ENCODE measurements at regions not wholly inside any gene's neighbourhood (a gene's known extent, or its start where the extent isn't known, plus 50 kb on each side); places are given as distances from the start of the nearest gene placed in this dataset.

DNA sequence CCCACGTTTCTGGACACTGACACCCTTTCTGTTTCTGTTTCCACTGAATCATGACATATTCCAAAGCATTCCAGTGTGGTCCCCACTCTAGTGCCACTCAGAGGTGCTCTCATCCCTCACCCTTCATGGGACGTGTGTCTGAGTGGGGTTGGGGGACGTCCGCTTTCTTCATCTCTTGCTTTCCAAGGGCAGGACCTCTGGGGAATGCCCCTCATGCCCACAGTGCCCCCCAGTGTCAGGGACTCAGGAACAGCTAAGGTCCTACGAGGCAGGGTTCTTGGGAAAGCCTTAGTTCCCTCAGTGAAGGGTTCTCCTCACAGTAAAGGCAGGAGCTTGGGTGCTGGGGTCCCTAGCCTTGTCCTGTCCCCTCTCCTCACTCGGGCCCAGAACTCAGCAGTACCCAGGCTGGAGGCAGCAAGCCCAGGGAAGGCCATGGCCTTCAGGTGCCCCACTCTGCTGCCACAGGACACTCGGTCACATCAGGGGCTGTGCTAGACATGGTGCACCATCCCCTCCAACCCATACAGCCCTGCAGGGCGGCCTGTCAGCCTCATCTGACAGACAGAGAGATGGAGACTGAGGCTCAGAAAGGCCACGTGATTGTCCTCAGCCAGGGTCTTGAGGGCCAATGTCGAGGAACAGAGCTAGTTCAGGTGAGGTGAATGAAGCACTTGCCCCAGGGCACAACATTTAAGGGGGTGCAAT, 261.0 kb downstream of the TLE3 start:
- peaks cover 2% of the 10 kb centered on the region; the same call in 1 of the 2 replicates for H3K9me3 ChIP-seq (ENCODE audit: control insufficient read depth, insufficient read depth, low read length)
- in situ Hi-C loops (cut with MboI; ENCODE audit: low sequenced_read_pairs), result no loop called here
- peaks cover 3% of the 10 kb centered on the region; the same call in 1 of the 2 replicates for H3K4me1 ChIP-seq (ENCODE audit: control insufficient read depth, insufficient read depth, low read length)
- H3K4ac ChIP-seq (ENCODE audit: low read depth, low read length), result no peak overlapping the region
- no peak overlapping the region for H2BK120ac ChIP-seq (ENCODE audit: low read depth, low read length)
- no peaks in the 10 kb centered on the region for H4K20me1 ChIP-seq (ENCODE audit: insufficient read depth, low read length)
- no peak overlapping the region for H3K14ac ChIP-seq (replicated peaks; ENCODE audit: low read depth, low read length)
- CTCF ChIA-PET, result no interaction called here
- no peak for DNase-seq
- TF ChIP-seq, protein P1, sequence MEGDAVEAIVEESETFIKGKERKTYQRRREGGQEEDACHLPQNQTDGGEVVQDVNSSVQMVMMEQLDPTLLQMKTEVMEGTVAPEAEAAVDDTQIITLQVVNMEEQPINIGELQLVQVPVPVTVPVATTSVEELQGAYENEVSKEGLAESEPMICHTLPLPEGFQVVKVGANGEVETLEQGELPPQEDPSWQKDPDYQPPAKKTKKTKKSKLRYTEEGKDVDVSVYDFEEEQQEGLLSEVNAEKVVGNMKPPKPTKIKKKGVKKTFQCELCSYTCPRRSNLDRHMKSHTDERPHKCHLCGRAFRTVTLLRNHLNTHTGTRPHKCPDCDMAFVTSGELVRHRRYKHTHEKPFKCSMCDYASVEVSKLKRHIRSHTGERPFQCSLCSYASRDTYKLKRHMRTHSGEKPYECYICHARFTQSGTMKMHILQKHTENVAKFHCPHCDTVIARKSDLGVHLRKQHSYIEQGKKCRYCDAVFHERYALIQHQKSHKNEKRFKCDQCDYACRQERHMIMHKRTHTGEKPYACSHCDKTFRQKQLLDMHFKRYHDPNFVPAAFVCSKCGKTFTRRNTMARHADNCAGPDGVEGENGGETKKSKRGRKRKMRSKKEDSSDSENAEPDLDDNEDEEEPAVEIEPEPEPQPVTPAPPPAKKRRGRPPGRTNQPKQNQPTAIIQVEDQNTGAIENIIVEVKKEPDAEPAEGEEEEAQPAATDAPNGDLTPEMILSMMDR (conservative IDR thresholded peaks at IDR 0.05; ENCODE audit: low read depth, low read length), result no peak
- TF ChIP-seq RCOR1 (IDR thresholded peaks at IDR 0.05; ENCODE audit: insufficient replicate concordance, low read length) (no peak), CHD1 (IDR thresholded peaks at IDR 0.05; ENCODE audit: low read depth, low read length) (no peak), RFX5 (IDR thresholded peaks at IDR 0.05; ENCODE audit: low read depth, low read length) (no peak), FOS (IDR thresholded peaks at IDR 0.05; ENCODE audit: low read depth, low read length) (no peak), MAZ (IDR thresholded peaks at IDR 0.05; ENCODE audit: borderline replicate concordance, low read depth, low read length) (no peak), CEBPB (IDR thresholded peaks at IDR 0.05; ENCODE audit: low read depth, low read length) (no peak), MAFK (IDR thresholded peaks at IDR 0.05; ENCODE audit: low read depth, low read length) (no peak), POLR2A (IDR thresholded peaks at IDR 0.05; ENCODE audit: low read depth, low read length) (no peak), MXI1 (IDR thresholded peaks at IDR 0.05; ENCODE audit: borderline replicate concordance, low read depth, low read length) (no peak), NFE2L2 (IDR thresholded peaks at IDR 0.05; ENCODE audit: low read depth, low read length) (no peak), SMC3 (IDR thresholded peaks at IDR 0.05; ENCODE audit: low read depth, low read length) (no peak)
- TF ChIP-seq, protein P2, sequence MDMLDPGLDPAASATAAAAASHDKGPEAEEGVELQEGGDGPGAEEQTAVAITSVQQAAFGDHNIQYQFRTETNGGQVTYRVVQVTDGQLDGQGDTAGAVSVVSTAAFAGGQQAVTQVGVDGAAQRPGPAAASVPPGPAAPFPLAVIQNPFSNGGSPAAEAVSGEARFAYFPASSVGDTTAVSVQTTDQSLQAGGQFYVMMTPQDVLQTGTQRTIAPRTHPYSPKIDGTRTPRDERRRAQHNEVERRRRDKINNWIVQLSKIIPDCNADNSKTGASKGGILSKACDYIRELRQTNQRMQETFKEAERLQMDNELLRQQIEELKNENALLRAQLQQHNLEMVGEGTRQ (IDR thresholded peaks at IDR 0.05; ENCODE audit: low read depth, low read length), result no peak
- TF ChIP-seq, protein P3, sequence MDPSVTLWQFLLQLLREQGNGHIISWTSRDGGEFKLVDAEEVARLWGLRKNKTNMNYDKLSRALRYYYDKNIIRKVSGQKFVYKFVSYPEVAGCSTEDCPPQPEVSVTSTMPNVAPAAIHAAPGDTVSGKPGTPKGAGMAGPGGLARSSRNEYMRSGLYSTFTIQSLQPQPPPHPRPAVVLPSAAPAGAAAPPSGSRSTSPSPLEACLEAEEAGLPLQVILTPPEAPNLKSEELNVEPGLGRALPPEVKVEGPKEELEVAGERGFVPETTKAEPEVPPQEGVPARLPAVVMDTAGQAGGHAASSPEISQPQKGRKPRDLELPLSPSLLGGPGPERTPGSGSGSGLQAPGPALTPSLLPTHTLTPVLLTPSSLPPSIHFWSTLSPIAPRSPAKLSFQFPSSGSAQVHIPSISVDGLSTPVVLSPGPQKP (IDR thresholded peaks at IDR 0.05; ENCODE audit: borderline replicate concordance, low read depth, low read length), result no peak
- no peak for ATAC-seq (ENCODE audit: low read depth)
- no peak overlapping the region for H3K56ac ChIP-seq (ENCODE audit: extremely low read depth, insufficient read depth, low read length)
- no peak overlapping the region for H3K4me3 ChIP-seq (ENCODE audit: insufficient read depth, low read depth, low read length)
- H2BK5ac ChIP-seq (ENCODE audit: low read depth, low read length, poor library complexity, severe bottlenecking), result no peak overlapping the region
- no peak overlapping the region for H4K8ac ChIP-seq (ENCODE audit: low read depth in 2 of 2, low read length in 2 of 2)
- intact Hi-C loops (cut with micrococcal nuclease), result no loop called here
- H3K27ac ChIP-seq (ENCODE audit: insufficient read depth, low read length), result no peak overlapping the region
- H3K9ac ChIP-seq (ENCODE audit: low read depth, low read length), result no peak overlapping the region
- H3K18ac ChIP-seq (ENCODE audit: low read depth, low read length), result no peak overlapping the region
- H2AK9ac ChIP-seq (replicated peaks; ENCODE audit: low read depth, low read length, poor library complexity), result no peak overlapping the region
- no peaks in the 10 kb centered on the region for H3K36me3 ChIP-seq (ENCODE audit: control insufficient read depth, insufficient read depth, low read length)
- dilution Hi-C loops (cut with HindIII; ENCODE audit: low sequenced_read_pairs, unreplicated experiment), result no loop called here
- 84% methylated on average over 5 of the region's 10 CpGs; no CpG with 5 or more reads in 1 of the 2 experiments for WGBS, 2 experiments (ENCODE audit: extremely low coverage in 2 of 2, insufficient read length in 1 of 2)
- no peak overlapping the region for H2BK20ac ChIP-seq (ENCODE audit: low read depth, low read length)
- H2BK15ac ChIP-seq (ENCODE audit: low read depth, low read length), result no peak overlapping the region
- no peak overlapping the region for H3K4me2 ChIP-seq (ENCODE audit: low read depth, low read length)
- no peak overlapping the region for H2AFZ ChIP-seq (replicated peaks; ENCODE audit: low read length, poor library complexity)
- POLR2A ChIA-PET (ENCODE audit: unreplicated experiment), result no interaction called here
- no peak overlapping the region for H2AK5ac ChIP-seq (ENCODE audit: low read depth, low read length)
- H3K27me3 ChIP-seq (ENCODE audit: control insufficient read depth, insufficient read depth, low read length), result peaks cover 42% of the 10 kb centered on the region
- no peak overlapping the region for H4K91ac ChIP-seq (ENCODE audit: insufficient read depth, low read depth, low read length)
- H3K9me1 ChIP-seq (ENCODE audit: insufficient read depth, low read length), result no peaks in the 10 kb centered on the region
- no peak overlapping the region for H3K23ac ChIP-seq (ENCODE audit: low read depth, low read length)
- BruUV-seq (replicated peaks), result no TSS peak
- H4K5ac ChIP-seq (ENCODE audit: low read depth, low read length), result no peak overlapping the region
- no peaks in the 10 kb centered on the region for H3K79me1 ChIP-seq (ENCODE audit: low read depth in 1 of 2, low read length in 2 of 2)
